ENCODE measurements at regions not wholly inside any gene's neighbourhood (a gene's known extent, or its start where the extent isn't known, plus 50 kb on each side); places are given as distances from the start of the nearest gene placed in this dataset.
"Not testable (repeated sequence)": the region's sequence is repeated elsewhere in the genome, so short reads cannot be mapped to it uniquely, and the experiment has no call there.

DNA sequence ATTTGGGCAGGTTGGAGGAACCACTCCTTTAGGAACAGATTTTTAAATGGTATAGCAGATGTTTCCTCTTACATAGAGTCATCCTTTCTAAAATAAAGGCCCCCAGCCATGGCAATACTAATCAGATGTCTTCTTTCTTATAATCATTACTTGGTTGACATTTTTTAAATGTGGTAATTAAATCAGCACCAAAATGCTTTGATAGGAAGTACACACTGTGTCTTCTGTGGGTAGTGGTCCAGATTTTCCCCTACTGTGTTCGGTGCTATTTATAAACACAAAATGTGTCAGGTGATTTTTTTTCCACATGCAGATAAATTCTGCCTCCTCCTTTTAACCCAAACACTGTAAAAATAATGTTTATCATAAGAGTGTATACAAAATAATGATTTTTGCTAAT is 200.9 kb upstream of the DTNA start:
- TF ChIP-seq, protein P1, sequence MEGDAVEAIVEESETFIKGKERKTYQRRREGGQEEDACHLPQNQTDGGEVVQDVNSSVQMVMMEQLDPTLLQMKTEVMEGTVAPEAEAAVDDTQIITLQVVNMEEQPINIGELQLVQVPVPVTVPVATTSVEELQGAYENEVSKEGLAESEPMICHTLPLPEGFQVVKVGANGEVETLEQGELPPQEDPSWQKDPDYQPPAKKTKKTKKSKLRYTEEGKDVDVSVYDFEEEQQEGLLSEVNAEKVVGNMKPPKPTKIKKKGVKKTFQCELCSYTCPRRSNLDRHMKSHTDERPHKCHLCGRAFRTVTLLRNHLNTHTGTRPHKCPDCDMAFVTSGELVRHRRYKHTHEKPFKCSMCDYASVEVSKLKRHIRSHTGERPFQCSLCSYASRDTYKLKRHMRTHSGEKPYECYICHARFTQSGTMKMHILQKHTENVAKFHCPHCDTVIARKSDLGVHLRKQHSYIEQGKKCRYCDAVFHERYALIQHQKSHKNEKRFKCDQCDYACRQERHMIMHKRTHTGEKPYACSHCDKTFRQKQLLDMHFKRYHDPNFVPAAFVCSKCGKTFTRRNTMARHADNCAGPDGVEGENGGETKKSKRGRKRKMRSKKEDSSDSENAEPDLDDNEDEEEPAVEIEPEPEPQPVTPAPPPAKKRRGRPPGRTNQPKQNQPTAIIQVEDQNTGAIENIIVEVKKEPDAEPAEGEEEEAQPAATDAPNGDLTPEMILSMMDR (IDR thresholded peaks at IDR 0.05; ENCODE audit: insufficient read depth, low read depth, low read length, missing control alignments) = no peak
- DNase-seq (ENCODE audit: low read depth) = no peak
- H3K4me3 ChIP-seq (ENCODE audit: low read depth, low read length) = no peak overlapping the region

DNA sequence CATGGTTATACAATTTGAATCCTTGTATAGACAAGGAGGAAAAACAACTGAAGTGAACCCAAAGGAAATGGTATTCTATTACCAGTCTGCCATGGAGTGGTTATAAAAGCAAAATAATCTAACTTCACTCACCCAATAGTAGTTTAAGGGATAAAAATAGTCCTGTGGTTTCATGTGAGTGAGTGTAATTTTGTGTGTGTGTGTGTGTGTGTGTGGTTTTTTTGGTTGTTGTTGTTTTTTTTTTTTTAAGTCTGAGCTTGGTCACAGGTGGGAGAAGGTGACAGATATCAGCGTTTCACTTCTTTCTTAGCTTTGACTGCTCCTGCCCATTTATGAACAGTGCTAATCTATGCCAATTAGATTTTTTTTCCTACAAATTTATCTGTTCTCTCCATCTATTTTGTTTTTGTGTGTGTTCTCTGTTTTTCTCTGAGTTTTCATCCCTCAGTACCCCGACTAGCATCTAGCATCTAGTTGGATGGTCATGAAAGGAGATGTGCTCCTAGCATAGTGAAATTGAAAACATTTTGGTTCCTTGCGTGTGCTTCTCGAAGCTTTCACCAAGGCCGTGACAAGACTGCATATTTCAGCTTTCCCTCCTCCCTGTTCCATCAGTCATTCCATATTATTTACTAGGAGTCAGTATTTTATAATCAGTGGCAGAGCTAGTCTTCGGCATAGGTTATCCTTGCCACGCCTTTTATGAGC is 200.1 kb upstream of the DTNA start:
- peak overlapping the region; percentile 32 for H3K4me3 ChIP-seq (ENCODE audit: low read depth, low read length)
- peak; percentile 52 for DNase-seq (ENCODE audit: low read depth)
- TF ChIP-seq, protein P1 (IDR thresholded peaks at IDR 0.05; ENCODE audit: insufficient read depth, low read depth, low read length, missing control alignments) = no peak

DNA sequence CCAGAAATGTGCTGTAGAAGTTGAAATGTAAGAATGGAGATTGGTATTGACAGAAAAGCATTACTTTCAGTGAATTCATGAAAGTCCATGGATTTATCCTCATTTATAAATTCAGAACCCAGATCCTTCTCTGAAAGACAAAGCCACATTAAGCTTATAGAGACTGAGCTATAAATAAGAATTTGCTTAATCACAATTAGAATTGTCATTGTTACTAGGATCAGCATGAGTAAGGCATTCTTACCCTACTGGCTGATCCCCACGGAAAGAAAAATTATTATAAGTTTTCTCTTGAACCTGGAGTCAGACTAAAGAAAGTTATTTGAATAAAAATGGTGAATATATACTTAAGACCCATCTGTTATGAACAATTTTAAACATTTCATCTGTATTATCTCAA is 199.2 kb upstream of the DTNA start:
- DNase-seq (ENCODE audit: low read depth) = no peak
- TF ChIP-seq, protein P1 (IDR thresholded peaks at IDR 0.05; ENCODE audit: insufficient read depth, low read depth, low read length, missing control alignments) = no peak
- H3K4me3 ChIP-seq (ENCODE audit: low read depth, low read length) = no peak overlapping the region

DNA sequence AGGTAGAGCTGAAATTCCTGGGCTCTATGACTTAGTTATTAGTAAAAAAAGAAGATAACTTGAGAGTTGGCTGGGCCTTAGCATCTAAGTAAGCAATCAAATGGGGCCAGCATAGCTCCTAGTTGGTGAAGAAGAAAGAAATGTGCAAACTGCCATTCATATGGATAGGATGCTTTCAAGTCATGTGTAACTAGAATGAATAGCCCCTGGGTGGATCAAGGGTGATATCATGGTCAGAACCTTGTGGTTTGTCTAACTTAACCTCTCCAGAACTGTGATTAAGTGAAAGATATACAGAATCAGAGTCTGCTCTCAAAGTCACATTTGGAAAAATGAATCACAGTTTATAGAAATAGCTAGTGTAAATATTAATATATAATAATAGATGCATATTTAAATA is 198.7 kb upstream of the DTNA start:
- TF ChIP-seq, protein P1 (IDR thresholded peaks at IDR 0.05; ENCODE audit: insufficient read depth, low read depth, low read length, missing control alignments) = no peak
- no peak overlapping the region for H3K4me3 ChIP-seq (ENCODE audit: low read depth, low read length)
- no peak for DNase-seq (ENCODE audit: low read depth)

DNA sequence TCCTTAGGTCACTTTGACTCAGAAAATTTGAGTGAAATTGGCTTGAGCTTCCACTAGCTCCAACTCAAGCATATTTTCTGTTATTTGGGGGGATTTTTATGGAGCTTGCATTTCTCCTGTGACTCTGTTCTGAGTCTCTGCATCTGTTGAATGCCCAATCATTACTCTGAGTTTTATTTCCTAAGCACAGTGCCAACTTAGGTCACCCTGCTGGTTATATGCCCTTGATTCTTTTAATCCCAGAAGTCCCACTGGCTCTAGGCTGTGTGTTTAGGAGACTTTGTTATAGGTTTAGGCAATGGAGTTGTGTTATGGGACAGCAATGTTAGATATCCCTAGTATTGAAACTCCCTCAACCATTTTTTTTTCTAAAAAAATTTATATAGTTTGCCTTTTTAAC is 198.2 kb upstream of the DTNA start:
- TF ChIP-seq, protein P1 (IDR thresholded peaks at IDR 0.05; ENCODE audit: insufficient read depth, low read depth, low read length, missing control alignments) = no peak
- H3K4me3 ChIP-seq (ENCODE audit: low read depth, low read length) = no peak overlapping the region
- DNase-seq (ENCODE audit: low read depth) = no peak

DNA sequence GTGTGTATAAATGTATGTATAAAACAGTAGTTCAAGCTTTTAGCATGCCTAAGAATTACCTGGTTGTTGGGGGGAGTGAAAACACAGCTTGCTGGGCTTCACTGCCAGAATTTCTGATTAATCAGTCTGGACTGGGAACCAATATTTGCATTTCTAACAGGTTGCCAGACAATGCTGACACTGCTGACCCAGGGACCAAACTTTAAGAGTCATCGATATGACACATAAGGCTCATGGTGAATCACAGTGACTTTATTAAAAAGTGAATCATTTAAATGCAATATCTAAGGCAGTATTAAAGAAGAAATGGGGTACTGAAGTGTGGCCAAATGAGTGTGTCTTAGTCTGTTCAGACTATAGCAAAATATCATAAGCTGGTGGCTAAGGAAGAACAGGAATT is 195.9 kb upstream of the DTNA start:
- DNase-seq (ENCODE audit: low read depth) = no peak
- TF ChIP-seq, protein P1 (IDR thresholded peaks at IDR 0.05; ENCODE audit: insufficient read depth, low read depth, low read length, missing control alignments) = no peak
- no peak overlapping the region for H3K4me3 ChIP-seq (ENCODE audit: low read depth, low read length)

DNA sequence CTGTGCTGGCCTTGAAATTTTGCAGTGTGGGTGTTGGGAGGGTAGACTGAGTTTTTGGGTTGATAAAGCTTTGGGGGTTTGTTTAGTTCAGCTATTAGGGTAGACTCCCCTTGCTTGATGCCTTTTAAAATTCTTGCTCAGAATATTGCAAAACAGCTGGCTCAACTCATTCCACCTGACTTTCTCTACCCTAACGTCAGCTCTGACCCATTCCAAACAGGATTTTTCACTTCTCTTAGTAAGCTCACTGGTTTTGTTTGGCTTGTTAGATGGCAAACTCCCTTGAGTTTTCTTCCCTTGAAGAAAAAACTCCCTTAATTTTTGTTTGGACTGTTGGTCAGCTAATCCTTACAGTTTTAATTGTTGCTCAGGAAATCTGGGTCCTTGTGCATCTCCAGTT is 195.1 kb upstream of the DTNA start:
- H3K4me3 ChIP-seq (ENCODE audit: low read depth, low read length) = no peak overlapping the region
- TF ChIP-seq, protein P1 (IDR thresholded peaks at IDR 0.05; ENCODE audit: insufficient read depth, low read depth, low read length, missing control alignments) = no peak
- DNase-seq (ENCODE audit: low read depth) = no peak

DNA sequence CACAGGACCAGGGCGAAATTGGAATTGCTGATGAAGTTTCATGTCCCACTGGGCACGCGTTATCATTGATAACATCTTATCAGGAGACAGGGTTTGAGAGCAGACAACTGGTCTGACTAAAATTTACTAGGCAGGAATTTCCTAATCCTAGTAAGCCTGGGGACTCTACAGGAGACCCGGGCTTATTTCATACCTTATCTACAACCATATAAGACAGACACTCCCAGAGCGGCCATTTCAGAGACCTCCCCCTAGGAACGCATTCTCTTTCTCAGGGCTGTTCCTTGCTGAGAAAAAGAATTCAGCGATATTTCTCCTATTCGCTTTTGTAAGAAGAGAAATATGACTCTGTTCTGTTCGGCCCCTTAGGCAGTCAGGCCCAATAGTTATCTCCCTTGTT is 193.7 kb upstream of the DTNA start:
- H3K4me3 ChIP-seq (ENCODE audit: low read depth, low read length); DNase-seq (ENCODE audit: low read depth): not testable (repeated sequence)

DNA sequence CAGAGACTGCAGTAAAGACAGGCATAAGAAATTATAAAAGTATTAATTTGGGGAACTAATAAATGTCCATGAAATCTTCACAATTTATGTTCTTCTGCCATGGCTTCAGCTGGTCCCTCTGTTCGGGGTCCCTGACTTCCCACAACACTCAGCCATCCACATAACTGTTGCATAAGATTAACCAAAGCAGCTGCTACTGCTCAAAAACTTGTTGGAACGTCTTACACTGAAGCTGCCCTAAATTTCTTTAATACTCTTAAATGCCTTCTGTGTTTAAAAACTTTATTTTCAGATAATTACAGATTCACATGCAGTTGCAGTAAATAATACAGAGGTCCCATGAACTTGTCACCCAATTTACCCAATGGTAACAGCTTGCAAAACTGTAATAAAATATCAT is 193.1 kb upstream of the DTNA start:
- not testable (repeated sequence) for H3K4me3 ChIP-seq (ENCODE audit: low read depth, low read length); DNase-seq (ENCODE audit: low read depth)

Measured in GM12865 (cell line).